HEK293 (cell line): ENCODE measurements at regions not wholly inside any gene's neighbourhood (a gene's known extent, or its start where the extent isn't known, plus 50 kb on each side); places are given as distances from the start of the nearest gene placed in this dataset.

Experiments used
- CTCF ChIP-seq: fragments of 450-650 bp; formaldehyde crosslinking; IDR thresholded peaks from 2 replicates; pipeline ENCODE4 v1.5.1; 2016; ENCODE audit warnings: missing biosample characterization, missing genetic modification characterization
- ZNF274 ChIP-seq, 2 experiments: fragments of 200-500 bp in 1 of 2; fragments of 450-650 bp in 1 of 2; sonication (Bioruptor generic) in 1 of 2; formaldehyde crosslinking in 1 of 2; IDR thresholded peaks; 2 replicates each; pipeline versions ENCODE4 v1.5.1 to v1.6.1; 2014 to 2016; ENCODE audit warnings: borderline replicate concordance in 1 of 2, inconsistent platforms in 1 of 2, low read length in 1 of 2, missing biosample characterization in 1 of 2, missing genetic modification characterization in 1 of 2

GRCh38 chr7:142337054-142338001 lies 79.5 kb upstream of the PRSS58 start:
- TF ChIP-seq ZNF274 (IDR thresholded peaks at IDR 0.05; ENCODE audit: low read length) (no peak), ZNF274 (tag by site-specific recombination; IDR thresholded peaks at IDR 0.05; ENCODE audit: borderline replicate concordance) (no peak), CTCF (tag by site-specific recombination) (no peak)
